Osteoblast (primary cell): ENCODE measurements at regions not wholly inside any gene's neighbourhood (a gene's known extent, or its start where the extent isn't known, plus 50 kb on each side); places are given as distances from the start of the nearest gene placed in this dataset.
A peak's percentile ranks its signal among the peaks of the same experiment; 100 is the strongest.

ENCODE experiments used
- DNase-seq: peaks from one replicate; pipeline ENCODE4 v3.0.0; 2011; ENCODE audit warnings: low spot score, mixed read lengths; ENCODE audit not compliant: insufficient read length; ENCODE audit errors: missing footprints
- H2AFZ ChIP-seq: 2 replicates; pipeline ENCODE4 v1.6.0; 2011; ENCODE audit warnings: mild to moderate bottlenecking, low read length
- H3K27ac ChIP-seq: 2 replicates; pipeline ENCODE4 v1.5.1; 2011; ENCODE audit warnings: mild to moderate bottlenecking, low read depth, low read length, moderate library complexity
- H3K27me3 ChIP-seq: 2 replicates; pipeline ENCODE4 v1.6.0; 2012; ENCODE audit warnings: mild to moderate bottlenecking, control low read depth, inconsistent platforms, low read length, moderate library complexity; ENCODE audit not compliant: insufficient read depth
- H3K36me3 ChIP-seq: 2 replicates; pipeline ENCODE4 v1.5.1; 2011; ENCODE audit warnings: mild to moderate bottlenecking, low read length, control low read depth, moderate library complexity; ENCODE audit not compliant: insufficient read depth
- H3K4me1 ChIP-seq: 2 replicates; pipeline ENCODE4 v1.5.1; 2011; ENCODE audit warnings: mild to moderate bottlenecking, low read length, control low read depth, moderate library complexity; ENCODE audit not compliant: insufficient read depth
- H3K4me2 ChIP-seq: 2 replicates; pipeline ENCODE4 v1.6.0; 2011; ENCODE audit warnings: mild to moderate bottlenecking, low read length; ENCODE audit not compliant: insufficient read depth
- H3K4me3 ChIP-seq: fragments of 200-600 bp; sonication (generic); 3 replicates; pipeline ENCODE4 v1.5.1; 2012; ENCODE audit warnings: mild to moderate bottlenecking, low read length, inconsistent platforms; ENCODE audit not compliant: insufficient read depth
- H3K79me2 ChIP-seq: 2 replicates; pipeline ENCODE4 v1.6.0; 2012; ENCODE audit warnings: mild to moderate bottlenecking, low read length, control low read depth, inconsistent platforms; ENCODE audit not compliant: insufficient read depth
- H3K9me3 ChIP-seq: 2 replicates; pipeline ENCODE4 v1.5.1; 2011; ENCODE audit warnings: low read depth, low read length, control low read depth
- H4K20me1 ChIP-seq: 2 replicates; pipeline ENCODE4 v1.6.0; 2012; ENCODE audit warnings: mild to moderate bottlenecking, low read length, control low read depth; ENCODE audit not compliant: insufficient read depth
- TF ChIP-seq, protein P1 (sequence below): IDR thresholded peaks from 2 replicates; pipeline ENCODE4 v1.5.1; 2011; ENCODE audit warnings: mild to moderate bottlenecking, low read depth, low read length, moderate library complexity; ENCODE audit errors: extremely low read depth

DNA sequence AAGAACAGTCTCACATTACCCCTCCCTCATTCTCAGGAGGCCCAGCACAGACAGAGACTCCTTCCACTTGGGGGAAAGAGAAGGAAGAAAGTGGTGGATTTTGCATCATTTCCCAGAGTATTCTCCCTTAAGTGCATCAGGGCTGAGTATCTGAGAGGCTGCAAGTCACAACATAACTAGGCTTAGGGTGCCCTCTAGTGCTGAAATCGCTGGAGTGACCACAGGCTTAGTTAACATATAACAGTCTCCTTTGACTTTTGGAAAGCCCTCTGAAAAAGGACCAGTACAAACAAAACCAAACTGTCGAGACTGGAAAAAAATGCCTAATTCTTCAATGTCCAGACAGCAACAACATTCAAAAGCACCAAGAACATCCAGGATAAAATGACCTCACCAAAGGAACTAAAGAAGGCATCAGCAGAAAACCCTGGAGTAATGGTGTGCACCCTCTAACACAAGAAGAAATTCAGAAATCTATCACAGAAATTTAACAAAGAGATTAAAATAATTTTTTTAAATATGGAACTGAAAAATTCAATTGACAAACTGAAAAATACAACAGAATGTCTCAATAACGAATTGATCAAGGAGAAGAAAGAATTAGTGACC lies 412.3 kb downstream of the RPS29 start:
- Histone ChIP-seq H3K79me2 (no peaks in the 10 kb centered on the region), H3K36me3 (no peaks in the 10 kb centered on the region), H4K20me1 (no peaks in the 10 kb centered on the region), H3K9me3 (no peaks in the 10 kb centered on the region), H3K27me3 (no peaks in the 10 kb centered on the region), H3K4me1 (no peaks in the 10 kb centered on the region), H3K27ac (no peak overlapping the region), H2AFZ (no peak overlapping the region), H3K4me2 (no peak overlapping the region), H3K4me3 (no peak overlapping the region)
- DNase-seq, result no peak
- TF ChIP-seq, protein P1, sequence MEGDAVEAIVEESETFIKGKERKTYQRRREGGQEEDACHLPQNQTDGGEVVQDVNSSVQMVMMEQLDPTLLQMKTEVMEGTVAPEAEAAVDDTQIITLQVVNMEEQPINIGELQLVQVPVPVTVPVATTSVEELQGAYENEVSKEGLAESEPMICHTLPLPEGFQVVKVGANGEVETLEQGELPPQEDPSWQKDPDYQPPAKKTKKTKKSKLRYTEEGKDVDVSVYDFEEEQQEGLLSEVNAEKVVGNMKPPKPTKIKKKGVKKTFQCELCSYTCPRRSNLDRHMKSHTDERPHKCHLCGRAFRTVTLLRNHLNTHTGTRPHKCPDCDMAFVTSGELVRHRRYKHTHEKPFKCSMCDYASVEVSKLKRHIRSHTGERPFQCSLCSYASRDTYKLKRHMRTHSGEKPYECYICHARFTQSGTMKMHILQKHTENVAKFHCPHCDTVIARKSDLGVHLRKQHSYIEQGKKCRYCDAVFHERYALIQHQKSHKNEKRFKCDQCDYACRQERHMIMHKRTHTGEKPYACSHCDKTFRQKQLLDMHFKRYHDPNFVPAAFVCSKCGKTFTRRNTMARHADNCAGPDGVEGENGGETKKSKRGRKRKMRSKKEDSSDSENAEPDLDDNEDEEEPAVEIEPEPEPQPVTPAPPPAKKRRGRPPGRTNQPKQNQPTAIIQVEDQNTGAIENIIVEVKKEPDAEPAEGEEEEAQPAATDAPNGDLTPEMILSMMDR, result peak; percentile 61

DNA sequence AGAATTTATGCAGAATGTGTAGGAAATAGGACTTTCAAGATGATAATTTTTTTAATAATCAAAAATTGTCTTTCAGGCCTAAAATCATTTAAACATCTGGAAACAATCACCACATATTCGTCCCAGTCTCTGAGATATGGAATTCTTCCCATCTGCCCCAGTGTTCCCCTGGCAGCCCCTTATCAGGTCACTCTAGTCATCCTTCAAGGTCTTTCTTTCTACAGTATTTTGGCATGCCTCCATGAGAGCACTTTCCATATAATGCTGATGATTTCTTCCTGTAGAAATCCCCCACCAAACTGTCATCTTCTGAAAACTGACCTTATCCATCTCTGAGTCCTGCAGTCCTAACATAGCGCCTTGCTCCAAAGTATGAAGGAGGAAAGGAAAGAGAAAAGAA lies 422.1 kb downstream of the RPS29 start:
- Histone ChIP-seq H4K20me1 (no peaks in the 10 kb centered on the region), H3K27ac (no peak overlapping the region), H3K4me2 (no peak overlapping the region), H3K27me3 (no peaks in the 10 kb centered on the region), H3K4me3 (no peak overlapping the region), H3K79me2 (no peaks in the 10 kb centered on the region), H3K4me1 (no peaks in the 10 kb centered on the region), H2AFZ (no peak overlapping the region), H3K36me3 (no peaks in the 10 kb centered on the region), H3K9me3 (no peaks in the 10 kb centered on the region)
- no peak for DNase-seq
- TF ChIP-seq, protein P1, result no peak

DNA sequence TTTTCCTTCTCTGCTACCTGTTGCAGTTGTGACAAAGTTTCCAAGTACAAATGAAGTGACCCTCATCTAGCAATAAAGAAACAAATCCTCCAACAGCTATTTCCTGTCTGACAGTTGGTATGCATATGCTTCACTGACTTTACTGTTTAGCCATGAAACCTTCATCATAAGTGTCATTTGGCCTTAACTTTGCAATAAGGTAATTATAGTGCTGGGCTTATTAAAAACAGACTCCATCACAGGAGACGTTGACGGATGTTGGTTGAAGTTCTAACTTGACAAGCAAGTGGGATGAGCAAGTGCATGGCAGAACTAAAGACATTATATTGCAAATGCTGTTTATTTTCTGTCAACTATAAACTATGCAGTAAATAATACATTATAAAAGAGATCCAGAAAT lies 425.2 kb downstream of the RPS29 start:
- Histone ChIP-seq H2AFZ (no peak overlapping the region), H3K27me3 (no peaks in the 10 kb centered on the region)

DNA sequence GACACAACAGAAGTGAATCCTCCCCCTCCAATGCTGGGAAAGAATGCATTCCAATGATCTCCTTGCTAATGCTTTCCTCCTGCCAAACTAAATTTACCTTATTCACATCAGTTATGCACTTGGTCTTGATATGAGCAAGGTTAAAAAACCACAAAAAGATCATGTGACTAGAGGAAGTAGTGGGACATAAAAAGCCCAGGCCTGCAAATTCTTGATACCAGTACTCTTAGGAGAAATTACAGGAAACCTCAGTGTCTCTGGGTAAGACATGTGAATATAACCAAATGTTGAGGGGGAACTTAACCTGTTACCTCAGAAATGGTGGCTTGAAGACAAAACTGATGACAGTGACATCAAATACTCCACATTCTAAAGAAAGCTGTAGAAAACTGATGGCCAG lies 427.1 kb downstream of the RPS29 start:
- H3K79me2 ChIP-seq, result no peaks in the 10 kb centered on the region
- no peak overlapping the region for H2AFZ ChIP-seq
- no peak for DNase-seq
- TF ChIP-seq, protein P1, result no peak
- no peak overlapping the region for H3K4me2 ChIP-seq
- H3K4me1 ChIP-seq, result no peaks in the 10 kb centered on the region
- no peaks in the 10 kb centered on the region for H3K36me3 ChIP-seq
- H3K4me3 ChIP-seq, result no peak overlapping the region
- H3K9me3 ChIP-seq, result no peaks in the 10 kb centered on the region
- no peak overlapping the region for H3K27ac ChIP-seq
- H4K20me1 ChIP-seq, result no peaks in the 10 kb centered on the region
- H3K27me3 ChIP-seq, result no peaks in the 10 kb centered on the region

More for the DNA sequence above, 425.2 kb downstream of the RPS29 start:
- no peaks in the 10 kb centered on the region for H3K9me3 ChIP-seq
- no peaks in the 10 kb centered on the region for H4K20me1 ChIP-seq
- no peak overlapping the region for H3K4me2 ChIP-seq
- no peak overlapping the region for H3K4me3 ChIP-seq
- H3K36me3 ChIP-seq, result no peaks in the 10 kb centered on the region
- H3K79me2 ChIP-seq, result no peaks in the 10 kb centered on the region
- TF ChIP-seq, protein P1, result no peak
- DNase-seq, result no peak
- H3K27ac ChIP-seq, result no peak overlapping the region
- no peaks in the 10 kb centered on the region for H3K4me1 ChIP-seq
